Sigmoid colon (tissue), 4 donors: ENCODE measurements at regions not wholly inside any gene's neighbourhood (a gene's known extent, or its start where the extent isn't known, plus 50 kb on each side); places are given as distances from the start of the nearest gene placed in this dataset.

Experiments used
- CTCF ChIP-seq, 4 experiments: fragments of 450-650 bp in 3 of 4; fragments of 200-600 bp in 1 of 4; IDR thresholded peaks; one replicate each; pipeline ENCODE4 v1.5.1; 2016 to 2019; ENCODE audit warnings: antibody characterized with exemption in 4 of 4, mild to moderate bottlenecking in 3 of 4, moderate library complexity in 2 of 4
- POLR2AphosphoS5 ChIP-seq, 4 donors: sonication (generic); formaldehyde crosslinking; IDR thresholded peaks; one replicate each; pipeline ENCODE4 v1.6.1; 2017; ENCODE audit warnings: antibody characterized with exemption in 4 of 4

GRCh38 chr19:31543456-31543855, 194.2 kb upstream of the TSHZ3 start:
- TF ChIP-seq CTCF (IDR thresholded peaks at IDR 0.05) (no peak), POLR2AphosphoS5 (IDR thresholded peaks at IDR 0.05) (no peak)
